ENCODE measurements at regions not wholly inside any gene's neighbourhood (a gene's known extent, or its start where the extent isn't known, plus 50 kb on each side); places are given as distances from the start of the nearest gene placed in this dataset.

- TF ChIP-seq CTCF (IDR thresholded peaks at IDR 0.05) = no peak
- Histone ChIP-seq H3K4me1 (ENCODE audit: control insufficient read depth in 1 of 2, insufficient read depth in 1 of 2, low read depth in 1 of 2, low read length in 1 of 2) (peaks cover 9 to 15% of the 10 kb centered on the region in 2 experiments), H3K36me3 (no peaks in the 10 kb centered on the region), H3K27ac (no peak overlapping the region), H3K4me3 (ENCODE audit: low read depth in 1 of 2, low read length in 1 of 2) (no peak overlapping the region), H3K27me3 (no peaks in the 10 kb centered on the region), H3K9me3 (no peaks in the 10 kb centered on the region)
These were observed 138.1 kb upstream of the PTPN1 start for GRCh38 chr20:50371878-50372769.

- Histone ChIP-seq H3K27me3 (no peaks in the 10 kb centered on the region), H3K4me3 (ENCODE audit: low read depth in 1 of 2, low read length in 1 of 2) (no peak overlapping the region), H3K9me3 (no peaks in the 10 kb centered on the region), H3K4me1 (ENCODE audit: control insufficient read depth in 1 of 2, insufficient read depth in 1 of 2, low read depth in 1 of 2, low read length in 1 of 2) (peaks cover 5 to 13% of the 10 kb centered on the region in 2 experiments), H3K27ac (no peak overlapping the region), H3K36me3 (no peaks in the 10 kb centered on the region)
- TF ChIP-seq CTCF (IDR thresholded peaks at IDR 0.05) = no peak
These were observed 137.5 kb upstream of the PTPN1 start for GRCh38 chr20:50372770-50373088.

- TF ChIP-seq CTCF (IDR thresholded peaks at IDR 0.05) = no peak
- Histone ChIP-seq H3K27ac (no peak overlapping the region), H3K36me3 (no peaks in the 10 kb centered on the region), H3K9me3 (no peaks in the 10 kb centered on the region), H3K4me1 (ENCODE audit: control insufficient read depth in 1 of 2, insufficient read depth in 1 of 2, low read depth in 1 of 2, low read length in 1 of 2) (peaks cover 11 to 20% of the 10 kb centered on the region in 2 experiments), H3K27me3 (no peaks in the 10 kb centered on the region), H3K4me3 (ENCODE audit: low read depth in 1 of 2, low read length in 1 of 2) (no peak overlapping the region)
These were observed 136.4 kb upstream of the PTPN1 start for GRCh38 chr20:50373674-50374286.

- Histone ChIP-seq H3K4me3 (ENCODE audit: low read depth in 1 of 2, low read length in 1 of 2) (no peak overlapping the region), H3K27me3 (no peaks in the 10 kb centered on the region), H3K36me3 (no peaks in the 10 kb centered on the region), H3K9me3 (no peaks in the 10 kb centered on the region), H3K27ac (no peak overlapping the region), H3K4me1 (ENCODE audit: control insufficient read depth in 1 of 2, insufficient read depth in 1 of 2, low read depth in 1 of 2, low read length in 1 of 2) (peaks cover 20 to 28% of the 10 kb centered on the region in 2 experiments)
- no peak for TF ChIP-seq CTCF (IDR thresholded peaks at IDR 0.05)
These were observed 135.6 kb upstream of the PTPN1 start for GRCh38 chr20:50374541-50375078.

- no peak for TF ChIP-seq CTCF (IDR thresholded peaks at IDR 0.05)
- Histone ChIP-seq H3K36me3 (no peaks in the 10 kb centered on the region), H3K27me3 (no peaks in the 10 kb centered on the region), H3K4me1 (ENCODE audit: control insufficient read depth in 1 of 2, insufficient read depth in 1 of 2, low read depth in 1 of 2, low read length in 1 of 2) (peaks cover 28 to 36% of the 10 kb centered on the region in 2 experiments), H3K9me3 (no peaks in the 10 kb centered on the region), H3K27ac (no peak overlapping the region), H3K4me3 (ENCODE audit: low read depth in 1 of 2, low read length in 1 of 2) (no peak overlapping the region)
These were observed 133.8 kb upstream of the PTPN1 start for GRCh38 chr20:50376179-50376887.
